ENCODE measurements at regions not wholly inside any gene's neighbourhood (a gene's known extent, or its start where the extent isn't known, plus 50 kb on each side); places are given as distances from the start of the nearest gene placed in this dataset.

DNA sequence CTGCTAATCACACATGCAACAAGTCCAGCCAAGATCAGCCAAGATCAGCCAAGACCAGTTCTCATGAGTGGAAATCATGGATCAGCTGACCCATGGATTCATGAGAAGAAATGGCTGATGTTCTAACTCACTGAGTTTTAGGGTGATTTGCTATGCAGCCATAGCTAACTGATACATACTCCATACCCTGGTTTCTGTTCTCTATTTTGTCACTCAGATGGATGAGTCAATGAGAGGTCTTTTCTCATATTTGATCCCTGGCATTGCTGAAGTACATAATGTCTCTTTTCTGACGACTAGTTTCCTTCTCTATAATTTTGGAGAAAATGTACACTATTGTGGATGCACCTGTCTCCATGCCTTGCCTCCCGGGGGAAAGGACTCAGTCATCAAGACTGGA, 118.4 kb upstream of the LY86 start:
- Histone ChIP-seq H3K4me3 (ENCODE audit: control extremely low read depth in 1 of 5, extremely low read depth in 1 of 5, insufficient read depth in 1 of 5, low read depth in 2 of 5, low read length in 4 of 5) (no peak overlapping the region), H3K4me1 (ENCODE audit: control insufficient read depth in 2 of 2, insufficient read depth in 2 of 2, low read length in 2 of 2) (no peaks in the 10 kb centered on the region), H3K9me3 (ENCODE audit: control extremely low read depth in 1 of 3, control insufficient read depth in 2 of 3, insufficient read depth in 1 of 3, low read length in 2 of 3) (peaks cover 3 to 14% (median 4%) of the 10 kb centered on the region in 3 donors), H3K9ac (ENCODE audit: low read length) (no peak overlapping the region), H3K27ac (ENCODE audit: low read length in 2 of 2) (no peak overlapping the region), H3K36me3 (replicated peaks in 1 of 2; ENCODE audit: control extremely low read depth in 1 of 2, control insufficient read depth in 1 of 2, extremely low read depth in 1 of 2, insufficient read depth in 2 of 2, low read length in 1 of 2) (no peaks in the 10 kb centered on the region), H3K4me2 (replicated peaks; ENCODE audit: low read depth, low read length, poor library complexity, severe bottlenecking) (no peak overlapping the region), H3K79me2 (ENCODE audit: control insufficient read depth, insufficient read depth, low read length) (no peaks in the 10 kb centered on the region), H3K27me3 (replicated peaks in 1 of 4; ENCODE audit: control extremely low read depth in 1 of 4, control insufficient read depth in 3 of 4, insufficient read depth in 4 of 4, low read length in 3 of 4) (peaks cover 0 to 3% (median 0%) of the 10 kb centered on the region in 4 experiments), H4K20me1 (ENCODE audit: control insufficient read depth, insufficient read depth, low read length, poor library complexity, severe bottlenecking) (no peaks in the 10 kb centered on the region), H2AFZ (ENCODE audit: insufficient read depth, low read depth, low read length, poor library complexity, severe bottlenecking) (no peak overlapping the region)
- ChIA-PET CTCF (no interaction called here), POLR2A (no interaction called here)
- intact Hi-C loops (cut with micrococcal nuclease) = no loop called here
- Mint-ChIP-seq H3K9me3 (ENCODE audit: insufficient read depth) (peaks cover 11% of the 10 kb centered on the region), H3K4me3 (no peak overlapping the region), H3K27me3 (peaks cover under 1% of the 10 kb centered on the region), H3K4me1 (no peaks in the 10 kb centered on the region), H3K27ac (no peak overlapping the region)
- DNase-seq (no peak), ATAC-seq (ENCODE audit: low read depth) (no peak)
- TF ChIP-seq EZH2 (IDR thresholded peaks at IDR 0.05; ENCODE audit: borderline replicate concordance, insufficient read depth, low read depth, low read length, poor library complexity, severe bottlenecking) = no peak
- TF ChIP-seq CTCF (IDR thresholded peaks at IDR 0.05) = no peak
- WGBS (ENCODE audit: insufficient coverage) = 89% methylated on average over 1 of the region's 2 CpGs

DNA sequence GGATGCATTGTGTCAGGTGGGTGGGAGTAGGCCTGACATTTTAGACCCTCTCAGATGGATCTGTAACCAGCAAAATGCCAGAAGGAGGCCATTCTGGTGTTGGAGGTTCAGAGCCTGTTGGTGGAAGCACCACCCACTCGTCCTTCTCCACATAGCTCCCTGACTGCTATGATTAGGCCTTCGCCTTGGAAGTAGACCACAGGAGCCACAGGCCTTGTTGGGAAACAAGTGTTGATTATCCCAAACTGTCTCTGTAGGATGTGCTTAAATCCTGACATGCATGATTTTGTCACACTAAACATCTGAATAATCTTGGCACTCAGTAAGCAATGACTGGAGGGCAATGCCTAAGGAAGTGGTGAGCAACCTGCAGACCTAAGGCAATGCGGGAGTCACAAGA, 117.2 kb upstream of the LY86 start:
- 92% methylated on average over 2 of the region's 3 CpGs for WGBS (ENCODE audit: insufficient coverage)
- no peaks in the 10 kb centered on the region for H3K27me3 Mint-ChIP-seq
- TF ChIP-seq CTCF (IDR thresholded peaks at IDR 0.05) = no peak
- TF ChIP-seq EZH2 (IDR thresholded peaks at IDR 0.05; ENCODE audit: borderline replicate concordance, insufficient read depth, low read depth, low read length, poor library complexity, severe bottlenecking) = no peak

More for the DNA sequence above, 117.2 kb upstream of the LY86 start:
- Histone ChIP-seq H2AFZ (ENCODE audit: insufficient read depth, low read depth, low read length, poor library complexity, severe bottlenecking) (no peak overlapping the region), H3K36me3 (replicated peaks in 1 of 2; ENCODE audit: control extremely low read depth in 1 of 2, control insufficient read depth in 1 of 2, extremely low read depth in 1 of 2, insufficient read depth in 2 of 2, low read length in 1 of 2) (no peaks in the 10 kb centered on the region), H3K9me3 (ENCODE audit: control extremely low read depth in 1 of 3, control insufficient read depth in 2 of 3, insufficient read depth in 1 of 3, low read length in 2 of 3) (peaks cover 3 to 14% (median 4%) of the 10 kb centered on the region in 3 donors), H3K4me1 (ENCODE audit: control insufficient read depth in 2 of 2, insufficient read depth in 2 of 2, low read length in 2 of 2) (no peaks in the 10 kb centered on the region), H3K27ac (ENCODE audit: low read length in 2 of 2) (no peak overlapping the region), H3K4me2 (replicated peaks; ENCODE audit: low read depth, low read length, poor library complexity, severe bottlenecking) (no peak overlapping the region), H3K4me3 (ENCODE audit: control extremely low read depth in 1 of 5, extremely low read depth in 1 of 5, insufficient read depth in 1 of 5, low read depth in 2 of 5, low read length in 4 of 5) (no peak overlapping the region), H3K9ac (ENCODE audit: low read length) (no peak overlapping the region), H4K20me1 (ENCODE audit: control insufficient read depth, insufficient read depth, low read length, poor library complexity, severe bottlenecking) (no peaks in the 10 kb centered on the region), H3K27me3 (replicated peaks in 1 of 4; ENCODE audit: control extremely low read depth in 1 of 4, control insufficient read depth in 3 of 4, insufficient read depth in 4 of 4, low read length in 3 of 4) (no peaks in the 10 kb centered on the region), H3K79me2 (ENCODE audit: control insufficient read depth, insufficient read depth, low read length) (no peaks in the 10 kb centered on the region)
- Mint-ChIP-seq H3K9me3 (ENCODE audit: insufficient read depth) (peaks cover 11% of the 10 kb centered on the region), H3K4me1 (no peaks in the 10 kb centered on the region), H3K27ac (no peak overlapping the region), H3K4me3 (no peak overlapping the region)
- ATAC-seq (ENCODE audit: low read depth) = no peak
- DNase-seq = no peak
- CTCF ChIA-PET = interaction anchor here (1.5 kb wide), 1 partner anchor 23 kb away, joined by 4 read pairs; no protein-coding TSS in a partner anchor
- intact Hi-C loops (cut with micrococcal nuclease) = no loop called here
- POLR2A ChIA-PET = no interaction called here
